IMR-90 (cell line): ENCODE measurements at regions not wholly inside any gene's neighbourhood (a gene's known extent, or its start where the extent isn't known, plus 50 kb on each side); places are given as distances from the start of the nearest gene placed in this dataset.
"Not testable (repeated sequence)": the region's sequence is repeated elsewhere in the genome, so short reads cannot be mapped to it uniquely, and the experiment has no call there.

Source experiments
- ATAC-seq: fragments of 200-7000 bp; cut with Tn5 transposase; 2 replicates; pipeline ENCODE4 v1.9.1; 2020; ENCODE audit warnings: low read depth, mild to moderate bottlenecking, moderate library complexity
- BruUV-seq: library from RNA; stranded (reverse); fragments of 400-500 nt; replicated peaks from 2 replicates; lab custom pipeline; 2021; lab: Mats Ljungman, UMichigan
- CTCF ChIA-PET: fragments of 300-600 bp; formaldehyde crosslinking; extraction: SDS; loops from one replicate; lab custom pipeline; 2021; ENCODE audit warnings: antibody characterized with exemption; lab: Yijun Ruan, JAX
- POLR2A ChIA-PET: fragments of 300-600 bp; sonication (Branson Sonifier 250); formaldehyde crosslinking; loops from one replicate; lab custom pipeline; 2022; ENCODE audit warnings: antibody characterized with exemption; ENCODE audit not compliant: unreplicated experiment; lab: Charles Lee
- DNase-seq: peaks from one replicate; pipeline ENCODE4 v3.0.0; 2013
- H2AFZ ChIP-seq: replicated peaks from 2 replicates; pipeline ENCODE3; 2013; ENCODE audit warnings: low read length, mild to moderate bottlenecking; ENCODE audit not compliant: poor library complexity
- H2AK5ac ChIP-seq: 2 replicates; pipeline ENCODE4 v1.6.1; 2013; ENCODE audit warnings: low read depth, low read length, inconsistent platforms
- H2AK9ac ChIP-seq: replicated peaks from 2 replicates; pipeline ENCODE3; 2013; ENCODE audit warnings: mild to moderate bottlenecking, low read depth, low read length, moderate library complexity; ENCODE audit not compliant: poor library complexity
- H2BK120ac ChIP-seq: 2 replicates; pipeline ENCODE4 v1.6.1; 2013; ENCODE audit warnings: low read depth, low read length, inconsistent platforms
- H2BK15ac ChIP-seq: 3 replicates; pipeline ENCODE4 v1.6.1; 2013; ENCODE audit warnings: low read depth, low read length, inconsistent platforms
- H2BK20ac ChIP-seq: 2 replicates; pipeline ENCODE4 v1.6.1; 2013; ENCODE audit warnings: low read depth, mild to moderate bottlenecking, inconsistent platforms, low read length, moderate library complexity
- H2BK5ac ChIP-seq: 2 replicates; pipeline ENCODE4 v1.6.1; 2013; ENCODE audit warnings: mild to moderate bottlenecking, low read depth, low read length, inconsistent platforms; ENCODE audit not compliant: poor library complexity, severe bottlenecking
- H3K14ac ChIP-seq: replicated peaks from 2 replicates; pipeline ENCODE4 v1.6.1; 2013; ENCODE audit warnings: low read depth, low read length, inconsistent platforms
- H3K18ac ChIP-seq: 2 replicates; pipeline ENCODE4 v1.6.1; 2013; ENCODE audit warnings: low read depth, low read length, control low read depth
- H3K23ac ChIP-seq: 2 replicates; pipeline ENCODE4 v1.6.1; 2013; ENCODE audit warnings: low read depth, low read length, inconsistent platforms
- H3K27ac ChIP-seq: 2 replicates; pipeline ENCODE4 v1.5.1; 2013; ENCODE audit warnings: mild to moderate bottlenecking, control low read depth, low read length; ENCODE audit not compliant: insufficient read depth
- H3K27me3 ChIP-seq: 2 replicates; pipeline ENCODE4 v1.6.1; 2013; ENCODE audit warnings: low read length; ENCODE audit not compliant: control insufficient read depth, insufficient read depth
- H3K36me3 ChIP-seq: 2 replicates; pipeline ENCODE4 v1.6.1; 2013; ENCODE audit warnings: low read length, mixed read lengths; ENCODE audit not compliant: control insufficient read depth, insufficient read depth
- H3K4ac ChIP-seq: 2 replicates; pipeline ENCODE4 v1.6.1; 2013; ENCODE audit warnings: low read depth, low read length, inconsistent platforms
- H3K4me1 ChIP-seq: 2 replicates; pipeline ENCODE4 v1.6.1; 2013; ENCODE audit warnings: low read length, mixed read lengths; ENCODE audit not compliant: control insufficient read depth, insufficient read depth
- H3K4me2 ChIP-seq: 2 replicates; pipeline ENCODE4 v1.6.1; 2013; ENCODE audit warnings: low read depth, mild to moderate bottlenecking, control low read depth, low read length, moderate library complexity
- H3K4me3 ChIP-seq: 2 replicates; pipeline ENCODE4 v1.5.1; 2013; ENCODE audit warnings: low read depth, mild to moderate bottlenecking, control low read depth, low read length, moderate library complexity; ENCODE audit not compliant: insufficient read depth
- H3K56ac ChIP-seq: 2 replicates; pipeline ENCODE4 v1.6.1; 2013; ENCODE audit warnings: low read length, inconsistent platforms; ENCODE audit not compliant: insufficient read depth; ENCODE audit errors: extremely low read depth
- H3K79me1 ChIP-seq, 2 experiments: 2 replicates each; pipeline ENCODE4 v1.6.1; 2013; ENCODE audit warnings: low read length in 2 of 2, inconsistent platforms in 1 of 2, low read depth in 1 of 2
- H3K9ac ChIP-seq: 2 replicates; pipeline ENCODE4 v1.6.1; 2013; ENCODE audit warnings: low read depth, low read length, control low read depth
- H3K9me1 ChIP-seq: 2 replicates; pipeline ENCODE4 v1.6.1; 2013; ENCODE audit warnings: low read length, inconsistent platforms; ENCODE audit not compliant: insufficient read depth
- H3K9me3 ChIP-seq: 2 replicates; pipeline ENCODE4 v1.6.1; 2013; ENCODE audit warnings: low read length; ENCODE audit not compliant: control insufficient read depth, insufficient read depth
- H4K20me1 ChIP-seq: 2 replicates; pipeline ENCODE4 v1.6.1; 2013; ENCODE audit warnings: low read length, inconsistent platforms; ENCODE audit not compliant: insufficient read depth
- H4K5ac ChIP-seq: 2 replicates; pipeline ENCODE4 v1.6.1; 2013; ENCODE audit warnings: mild to moderate bottlenecking, low read depth, low read length, control low read depth
- H4K8ac ChIP-seq, 2 experiments: 2 replicates each; pipeline ENCODE4 v1.6.1; 2013; ENCODE audit warnings: low read depth in 2 of 2, low read length in 2 of 2, control low read depth in 1 of 2, inconsistent platforms in 1 of 2
- H4K91ac ChIP-seq: 2 replicates; pipeline ENCODE4 v1.6.1; 2013; ENCODE audit warnings: low read depth, low read length, inconsistent platforms; ENCODE audit not compliant: insufficient read depth
- WGBS, 2 experiments: methylation state at CpG; one replicate each; pipeline versions ENCODE4 v1.1.5 to v1.1.7; 2013; ENCODE audit warnings: missing lambda C conversion rate in 2 of 2; ENCODE audit not compliant: insufficient read length in 1 of 2; ENCODE audit errors: extremely low coverage in 2 of 2; 5-methylcytosine and 5-hydroxymethylcytosine counted together
- dilution Hi-C: fragments of 300-500 bp; cut with HindIII; formaldehyde crosslinking; loops from one replicate; pipeline ENCODE4 v1.14.3; 2018; ENCODE audit warnings: low sequenced_read_pairs; ENCODE audit not compliant: unreplicated experiment
- in situ Hi-C: fragments of 300-500 bp; cut with MboI; formaldehyde crosslinking; loops from 3 replicates; pipeline ENCODE4 v1.14.3; 2019; ENCODE audit warnings: low sequenced_read_pairs, inconsistent platforms, mixed read lengths
- intact Hi-C: fragments of 100-400 bp; cut with micrococcal nuclease; formaldehyde crosslinking; loops from 2 replicates; pipeline ENCODE4 v1.10.0; 2022

DNA sequence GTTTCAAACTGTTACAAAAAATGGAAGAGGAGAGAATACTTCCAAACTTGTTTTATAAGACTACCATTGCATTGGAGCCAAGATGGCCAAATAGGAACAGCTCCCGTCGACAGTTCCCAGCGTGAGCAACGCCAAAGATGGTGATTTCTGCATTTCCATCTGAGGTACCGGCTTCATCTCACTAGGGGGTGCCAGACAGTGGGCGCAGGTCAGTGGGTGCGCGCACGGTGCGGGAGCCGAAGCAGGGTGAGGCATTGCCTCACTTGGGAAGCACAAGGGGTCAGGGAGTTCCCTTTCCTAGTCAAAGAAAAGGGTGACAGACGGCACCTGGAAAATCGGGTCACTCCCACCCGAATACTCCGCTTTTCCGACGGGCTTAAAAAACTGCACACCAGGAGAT lies 149.7 kb upstream of the POF1B start:
- dilution Hi-C loops = loop anchor here (25.0 kb wide), 1 partner anchor 417 kb away; no protein-coding TSS in a partner anchor
- CTCF ChIA-PET = not testable (repeated sequence)

More for the DNA sequence above, 149.7 kb upstream of the POF1B start:
- intact Hi-C loops, H2BK15ac ChIP-seq, H3K18ac ChIP-seq, H3K56ac ChIP-seq, H3K4ac ChIP-seq, H3K14ac ChIP-seq, H4K5ac ChIP-seq, H2AK9ac ChIP-seq, H2AFZ ChIP-seq, DNase-seq, H2BK120ac ChIP-seq, in situ Hi-C loops, POLR2A ChIA-PET, BruUV-seq, H4K20me1 ChIP-seq, H3K27me3 ChIP-seq, H3K4me1 ChIP-seq, H2BK20ac ChIP-seq, H2AK5ac ChIP-seq, H3K9ac ChIP-seq, H4K91ac ChIP-seq, H3K4me3 ChIP-seq, ATAC-seq, H4K8ac ChIP-seq, H3K36me3 ChIP-seq, H3K9me3 ChIP-seq, H3K9me1 ChIP-seq, H3K27ac ChIP-seq, H3K23ac ChIP-seq, H2BK5ac ChIP-seq, H3K4me2 ChIP-seq, H3K79me1 ChIP-seq: not testable (repeated sequence)
- 67% methylated on average over 2 of the region's 17 CpGs; no CpG with 5 or more reads in 1 of the 2 experiments for WGBS, 2 experiments
